IPS-15b (cell line): ENCODE measurements at regions not wholly inside any gene's neighbourhood (a gene's known extent, or its start where the extent isn't known, plus 50 kb on each side); places are given as distances from the start of the nearest gene placed in this dataset.

Experiments used
- H3K27me3 ChIP-seq: one replicate; pipeline ENCODE4 v1.6.1; 2013; ENCODE audit warnings: low read length; ENCODE audit not compliant: control insufficient read depth, insufficient read depth
- H3K36me3 ChIP-seq: one replicate; pipeline ENCODE4 v1.6.1; 2013; ENCODE audit warnings: low read length; ENCODE audit not compliant: control insufficient read depth, insufficient read depth
- H3K4me1 ChIP-seq: one replicate; pipeline ENCODE4 v1.6.1; 2013; ENCODE audit warnings: mild to moderate bottlenecking, low read length; ENCODE audit not compliant: control insufficient read depth, insufficient read depth
- H3K4me3 ChIP-seq: one replicate; pipeline ENCODE4 v1.5.1; 2013; ENCODE audit warnings: low read depth, low read length
- H3K9ac ChIP-seq: one replicate; pipeline ENCODE4 v1.6.1; 2013; ENCODE audit warnings: low read depth, mild to moderate bottlenecking, low read length
- H3K9me3 ChIP-seq: one replicate; pipeline ENCODE4 v1.6.1; 2013; ENCODE audit warnings: mild to moderate bottlenecking, low read length; ENCODE audit not compliant: control insufficient read depth, insufficient read depth

GRCh38 chr5:4208537-4208936 lies 612.9 kb downstream of the IRX1 start:
- no peaks in the 10 kb centered on the region for H3K36me3 ChIP-seq
- no peaks in the 10 kb centered on the region for H3K9me3 ChIP-seq
- no peaks in the 10 kb centered on the region for H3K27me3 ChIP-seq
- H3K4me3 ChIP-seq: no peak overlapping the region
- peaks cover 24% of the 10 kb centered on the region for H3K4me1 ChIP-seq
- no peak overlapping the region for H3K9ac ChIP-seq

- no peak overlapping the region for H3K4me3 ChIP-seq
- H3K4me1 ChIP-seq: peaks cover 27% of the 10 kb centered on the region
These were observed 613.4 kb downstream of the IRX1 start for GRCh38 chr5:4208996-4209395.

GRCh38 chr5:4212071-4212739 lies 616.6 kb downstream of the IRX1 start:
- Histone ChIP-seq H3K27me3 (no peaks in the 10 kb centered on the region), H3K4me1 (peaks cover 22% of the 10 kb centered on the region), H3K9ac (no peak overlapping the region), H3K9me3 (no peaks in the 10 kb centered on the region), H3K4me3 (no peak overlapping the region), H3K36me3 (no peaks in the 10 kb centered on the region)

More at GRCh38 chr5:4208996-4209395, 613.4 kb downstream of the IRX1 start:
- H3K9ac ChIP-seq: no peak overlapping the region
- no peaks in the 10 kb centered on the region for H3K36me3 ChIP-seq
- H3K9me3 ChIP-seq: no peaks in the 10 kb centered on the region
- no peaks in the 10 kb centered on the region for H3K27me3 ChIP-seq

GRCh38 chr5:4212981-4213819 lies 617.6 kb downstream of the IRX1 start:
- no peaks in the 10 kb centered on the region for H3K36me3 ChIP-seq
- H3K9ac ChIP-seq: no peak overlapping the region
- H3K9me3 ChIP-seq: no peaks in the 10 kb centered on the region
- H3K4me1 ChIP-seq: peaks cover 20% of the 10 kb centered on the region
- no peaks in the 10 kb centered on the region for H3K27me3 ChIP-seq
- peak overlapping the region; percentile 5 for H3K4me3 ChIP-seq

GRCh38 chr5:4215143-4215542 lies 619.5 kb downstream of the IRX1 start:
- Histone ChIP-seq H3K9me3 (no peaks in the 10 kb centered on the region), H3K36me3 (no peaks in the 10 kb centered on the region), H3K4me3 (no peak overlapping the region), H3K4me1 (peaks cover 20% of the 10 kb centered on the region), H3K9ac (no peak overlapping the region), H3K27me3 (no peaks in the 10 kb centered on the region)

- no peaks in the 10 kb centered on the region for H3K27me3 ChIP-seq
- H3K4me1 ChIP-seq: peaks cover 20% of the 10 kb centered on the region
- H3K4me3 ChIP-seq: no peak overlapping the region
- H3K9ac ChIP-seq: no peak overlapping the region
- H3K36me3 ChIP-seq: no peaks in the 10 kb centered on the region
- no peaks in the 10 kb centered on the region for H3K9me3 ChIP-seq
These were observed 620.5 kb downstream of the IRX1 start for GRCh38 chr5:4216142-4216541.

GRCh38 chr5:4220016-4220415 lies 624.4 kb downstream of the IRX1 start:
- Histone ChIP-seq H3K36me3 (no peaks in the 10 kb centered on the region), H3K4me1 (no peaks in the 10 kb centered on the region), H3K4me3 (no peak overlapping the region), H3K9me3 (no peaks in the 10 kb centered on the region), H3K27me3 (no peaks in the 10 kb centered on the region), H3K9ac (no peak overlapping the region)

GRCh38 chr5:4221048-4221447 lies 625.4 kb downstream of the IRX1 start:
- Histone ChIP-seq H3K9ac (no peak overlapping the region), H3K27me3 (no peaks in the 10 kb centered on the region), H3K9me3 (no peaks in the 10 kb centered on the region), H3K4me1 (no peaks in the 10 kb centered on the region), H3K36me3 (no peaks in the 10 kb centered on the region), H3K4me3 (no peak overlapping the region)

GRCh38 chr5:4222147-4222546 lies 626.5 kb downstream of the IRX1 start:
- Histone ChIP-seq H3K9ac (no peak overlapping the region), H3K4me3 (no peak overlapping the region), H3K27me3 (no peaks in the 10 kb centered on the region), H3K36me3 (no peaks in the 10 kb centered on the region), H3K9me3 (no peaks in the 10 kb centered on the region), H3K4me1 (no peaks in the 10 kb centered on the region)

GRCh38 chr5:4222821-4223220 lies 627.2 kb downstream of the IRX1 start:
- H3K9ac ChIP-seq: no peak overlapping the region
- H3K4me3 ChIP-seq: no peak overlapping the region
- no peaks in the 10 kb centered on the region for H3K27me3 ChIP-seq
- H3K4me1 ChIP-seq: no peaks in the 10 kb centered on the region
- no peaks in the 10 kb centered on the region for H3K36me3 ChIP-seq
- H3K9me3 ChIP-seq: no peaks in the 10 kb centered on the region

- Histone ChIP-seq H3K4me1 (peaks cover under 1% of the 10 kb centered on the region), H3K27me3 (peaks cover 4% of the 10 kb centered on the region), H3K9me3 (no peaks in the 10 kb centered on the region), H3K36me3 (no peaks in the 10 kb centered on the region), H3K9ac (no peak overlapping the region), H3K4me3 (no peak overlapping the region)
These were observed 630.1 kb downstream of the IRX1 start for GRCh38 chr5:4225741-4226140.

GRCh38 chr5:4226565-4226964 lies 630.9 kb downstream of the IRX1 start:
- peaks cover 6% of the 10 kb centered on the region for H3K4me1 ChIP-seq
- no peak overlapping the region for H3K9ac ChIP-seq
- H3K9me3 ChIP-seq: no peaks in the 10 kb centered on the region
- H3K27me3 ChIP-seq: peaks cover 9% of the 10 kb centered on the region
- H3K36me3 ChIP-seq: no peaks in the 10 kb centered on the region
- H3K4me3 ChIP-seq: no peak overlapping the region
